SW480 (cell line): ENCODE measurements at regions not wholly inside any gene's neighbourhood (a gene's known extent, or its start where the extent isn't known, plus 50 kb on each side); places are given as distances from the start of the nearest gene placed in this dataset.
"Not testable (repeated sequence)": the region's sequence is repeated elsewhere in the genome, so short reads cannot be mapped to it uniquely, and the experiment has no call there.

Experiments
- DNase-seq: peaks from one replicate; pipeline ENCODE4 v3.0.0-alpha.2; 2016; ENCODE audit warnings: low spot score

- not testable (repeated sequence) for DNase-seq
These were observed 53.7 kb upstream of the ZSCAN2 start for GRCh38 chr15:84547150-84547549.

- DNase-seq, result not testable (repeated sequence)
These were observed 50.3 kb upstream of the ZSCAN2 start for GRCh38 chr15:84550503-84550902.
